Posterior cingulate gyrus (tissue), 11 donors: ENCODE measurements at regions not wholly inside any gene's neighbourhood (a gene's known extent, or its start where the extent isn't known, plus 50 kb on each side); places are given as distances from the start of the nearest gene placed in this dataset.

Experiments used
- DNase-seq, 10 donors: peaks; one replicate each; pipeline versions ENCODE4 v3.0.0 to v3.0.0-alpha.2; 2020 to 2021; ENCODE audit warnings: mixed read lengths in 3 of 10
- intact Hi-C: fragments of 100-400 bp; cut with DNase I; formaldehyde crosslinking; loops from one replicate; pipeline ENCODE4 v1.15.1; 2023

GRCh38 chr12:86914721-86915120, 658.5 kb upstream of the MGAT4C start:
- DNase-seq: no peak
- intact Hi-C loops: no loop called here

GRCh38 chr12:86911973-86912372, 655.8 kb upstream of the MGAT4C start:
- DNase-seq: no peak
- intact Hi-C loops: no loop called here

DNA sequence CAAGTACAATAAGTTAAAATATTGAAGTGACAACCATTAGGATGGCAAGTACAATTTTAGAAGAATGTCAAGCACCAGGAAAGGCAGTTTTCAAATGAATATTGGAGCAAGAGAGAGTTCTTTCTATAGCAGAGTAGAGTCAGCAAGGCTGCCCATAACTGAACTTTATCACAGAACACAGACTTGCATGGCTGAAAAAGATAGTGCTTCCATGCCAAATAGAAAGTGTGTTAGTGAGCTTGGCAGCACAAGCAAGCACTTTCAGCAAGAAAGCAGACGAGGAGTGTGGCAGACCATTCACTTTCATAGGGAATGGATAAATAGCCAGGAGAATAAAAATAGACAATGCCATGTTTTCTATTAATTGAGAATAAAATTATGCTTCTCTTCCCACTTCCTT, 647.0 kb upstream of the MGAT4C start:
- no peak for DNase-seq
- intact Hi-C loops: no loop called here

DNA sequence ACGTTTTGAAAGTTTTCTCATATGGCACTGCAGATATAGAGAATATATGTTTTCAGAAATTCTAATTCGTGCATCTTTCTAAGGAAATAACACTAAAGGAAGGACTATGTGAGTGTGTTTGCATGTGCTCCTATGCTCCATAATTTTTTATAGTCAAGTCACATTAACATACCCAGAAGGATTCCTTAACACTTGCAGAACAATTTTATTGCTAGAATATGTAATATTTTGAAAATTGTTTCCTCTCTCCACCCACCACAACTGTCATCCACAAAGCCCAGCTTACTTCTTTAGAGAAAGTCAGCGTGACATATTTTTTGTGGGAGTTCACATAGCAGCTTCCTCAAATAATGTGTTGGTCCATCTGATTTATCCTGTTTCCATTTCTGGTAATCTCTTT, 604.6 kb upstream of the MGAT4C start:
- no peak for DNase-seq
- intact Hi-C loops: no loop called here

DNA sequence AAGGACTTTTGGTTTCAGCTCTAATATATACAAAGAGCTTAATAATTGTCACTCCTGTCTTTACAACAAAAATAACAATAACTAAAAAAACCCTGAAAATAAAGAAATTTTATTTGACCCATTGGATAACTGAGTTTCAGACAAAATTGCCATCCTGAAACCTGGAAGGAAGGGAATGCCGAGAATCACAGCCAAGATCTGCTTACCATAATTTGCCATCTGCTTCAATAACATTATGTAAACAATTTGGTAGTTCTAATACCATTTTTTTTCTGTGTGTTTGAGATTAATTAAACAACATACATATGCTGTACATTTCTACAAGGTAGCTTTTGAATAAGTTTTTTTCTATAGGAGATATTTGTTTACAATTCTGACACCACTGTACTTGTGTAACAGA, 596.3 kb upstream of the MGAT4C start:
- DNase-seq: no peak
- intact Hi-C loops: no loop called here

GRCh38 chr12:86838711-86839110, 582.5 kb upstream of the MGAT4C start:
- DNase-seq: peak in 6 of 10 donors; percentile 10 to 72 (median 27)

GRCh38 chr12:86838260-86838659, 582.1 kb upstream of the MGAT4C start:
- DNase-seq: no peak
- intact Hi-C loops: no loop called here

More at GRCh38 chr12:86838711-86839110, 582.5 kb upstream of the MGAT4C start:
- intact Hi-C loops: no loop called here

- intact Hi-C loops: no loop called here
- DNase-seq: no peak
Measured at GRCh38 chr12:86837246-86837645, 581.1 kb upstream of the MGAT4C start.

- no peak for DNase-seq
- intact Hi-C loops: no loop called here
Measured at GRCh38 chr12:86834217-86834616, 578.0 kb upstream of the MGAT4C start.

DNA sequence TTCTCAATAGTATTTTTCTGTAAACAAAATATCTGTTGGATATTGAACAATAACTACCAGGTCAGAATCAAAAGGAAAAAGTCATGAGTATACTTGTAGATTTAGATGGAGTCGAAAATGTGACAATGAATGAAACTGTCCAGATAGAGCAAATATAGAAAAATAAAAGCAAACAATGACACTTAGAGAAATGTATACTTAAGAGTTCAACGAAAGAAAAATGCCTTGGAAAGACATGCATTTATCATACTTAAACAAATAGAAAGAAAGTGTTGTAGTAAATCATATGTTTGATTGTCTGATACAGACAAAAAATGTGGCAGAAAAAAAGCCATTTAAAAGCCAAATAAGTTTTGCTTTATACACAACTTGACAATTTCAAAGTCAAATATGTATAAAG, 571.2 kb upstream of the MGAT4C start:
- intact Hi-C loops: no loop called here
- no peak for DNase-seq

- no peak for DNase-seq
Measured at GRCh38 chr12:86826051-86826450, 569.9 kb upstream of the MGAT4C start.

DNA sequence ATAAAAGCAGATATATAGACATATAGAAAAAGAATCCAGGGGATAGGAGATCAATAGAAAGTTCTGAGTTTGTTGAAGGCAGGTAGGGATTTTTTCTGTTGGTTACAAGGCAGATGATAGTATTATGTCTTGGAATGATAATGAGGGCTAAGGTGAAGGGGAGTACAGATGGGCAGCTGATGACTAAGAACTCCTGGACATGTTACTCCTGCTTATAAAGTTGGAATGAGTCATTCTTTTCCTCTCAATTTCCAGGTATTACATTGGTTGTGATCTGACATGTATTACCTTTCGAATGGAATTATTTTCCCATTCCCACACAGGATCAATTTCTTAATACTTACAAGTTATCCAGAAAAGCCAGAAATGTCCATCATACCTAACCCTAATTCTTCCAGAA, 545.2 kb upstream of the MGAT4C start:
- DNase-seq: no peak
- intact Hi-C loops: no loop called here

More at GRCh38 chr12:86826051-86826450, 569.9 kb upstream of the MGAT4C start:
- intact Hi-C loops: no loop called here

GRCh38 chr12:86799616-86800015, 543.4 kb upstream of the MGAT4C start:
- intact Hi-C loops: no loop called here
- DNase-seq: no peak

GRCh38 chr12:86796550-86796949, 540.4 kb upstream of the MGAT4C start:
- intact Hi-C loops: no loop called here
- DNase-seq: no peak

GRCh38 chr12:86788661-86789060, 532.5 kb upstream of the MGAT4C start:
- DNase-seq: no peak
- intact Hi-C loops: no loop called here

DNA sequence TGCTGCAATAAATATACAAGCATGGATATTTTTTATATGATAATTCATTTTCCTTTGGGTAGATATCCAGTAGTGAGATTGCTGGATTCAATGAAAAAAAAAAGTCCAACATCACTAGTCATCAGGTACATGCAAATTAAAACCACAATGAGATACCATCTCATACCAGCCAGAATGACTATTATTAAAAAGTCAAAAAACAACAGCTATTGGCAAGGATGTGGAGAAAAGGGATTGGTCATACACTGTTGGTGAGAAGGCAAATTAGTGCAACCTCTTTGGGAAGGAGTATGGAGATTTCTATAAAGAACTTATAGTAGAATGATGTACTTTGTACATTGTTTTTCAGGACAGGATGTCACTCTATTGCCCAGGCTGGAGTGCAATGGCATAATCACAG, 531.2 kb upstream of the MGAT4C start:
- no peak for DNase-seq
- intact Hi-C loops: no loop called here

DNA sequence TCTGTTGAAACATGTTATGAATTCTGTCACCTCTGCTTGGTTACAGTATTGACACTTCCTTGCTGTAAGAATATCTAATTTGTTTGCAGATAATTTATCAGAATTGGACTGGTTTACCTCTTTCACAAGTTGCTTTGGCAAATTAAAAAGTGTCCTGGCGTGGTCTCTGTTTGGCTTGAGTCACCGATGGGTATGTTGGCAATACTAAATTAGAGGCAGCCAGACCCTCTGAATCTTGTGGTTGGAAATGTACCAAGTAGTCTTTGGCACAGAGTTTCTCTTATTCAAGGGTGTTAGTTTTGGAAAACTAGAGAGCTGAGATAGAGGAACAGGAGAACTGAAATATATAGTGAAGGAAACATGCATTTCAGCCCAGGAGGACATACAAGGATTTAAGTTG, 521.1 kb upstream of the MGAT4C start:
- no peak for DNase-seq
- intact Hi-C loops: no loop called here

DNA sequence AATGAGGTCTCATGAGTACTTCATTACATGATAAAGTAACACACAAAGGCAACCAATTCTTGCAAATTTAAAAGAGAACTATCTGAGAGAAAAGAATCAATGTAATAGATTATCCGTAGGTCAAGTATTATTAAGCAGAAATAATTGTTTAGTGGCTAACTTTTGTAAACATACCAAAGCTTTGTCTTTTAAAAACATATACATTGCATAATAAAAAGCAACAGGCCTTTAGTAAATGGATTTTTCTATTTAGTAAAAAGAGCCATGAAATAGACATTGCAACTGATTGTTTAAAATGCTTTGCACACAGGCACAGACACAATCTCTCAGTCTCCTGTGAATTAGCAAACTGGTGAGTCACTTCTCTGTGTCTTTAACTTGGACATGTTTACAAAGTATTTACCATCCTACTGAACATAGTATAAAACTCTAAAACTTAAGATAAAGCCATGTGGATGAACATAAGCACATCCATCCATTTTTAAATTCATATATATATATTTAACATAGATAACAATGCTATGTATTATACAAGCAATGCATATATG, 518.7 kb upstream of the MGAT4C start:
- no peak for DNase-seq

GRCh38 chr12:86772696-86773095, 516.5 kb upstream of the MGAT4C start:
- intact Hi-C loops: no loop called here
- DNase-seq: no peak

More for the DNA sequence above, 518.7 kb upstream of the MGAT4C start:
- intact Hi-C loops: no loop called here

GRCh38 chr12:86770871-86771270, 514.7 kb upstream of the MGAT4C start:
- DNase-seq: no peak
- intact Hi-C loops: no loop called here

DNA sequence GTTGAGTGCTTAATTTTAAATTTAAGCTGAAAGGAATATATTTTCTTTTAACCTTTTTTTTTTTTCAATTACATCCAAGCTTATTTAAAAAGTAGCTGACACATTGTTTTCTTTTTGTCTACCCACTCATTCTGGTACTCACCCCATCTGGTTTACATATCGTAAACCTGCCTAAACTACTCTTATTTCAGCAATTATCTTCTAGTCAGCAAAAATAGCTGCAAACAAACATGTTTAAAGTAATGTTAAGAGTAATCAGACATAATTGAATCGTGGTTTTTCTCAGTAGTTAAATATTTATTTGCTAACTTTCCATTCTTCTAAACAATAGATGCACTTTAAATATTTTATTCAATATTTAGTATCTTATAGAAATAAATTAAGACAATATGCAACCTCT, 492.7 kb upstream of the MGAT4C start:
- intact Hi-C loops: no loop called here
- no peak for DNase-seq

- DNase-seq: no peak
- intact Hi-C loops: no loop called here
Measured at GRCh38 chr12:86744547-86745212, 488.5 kb upstream of the MGAT4C start.
